H1 (cell line): ENCODE measurements at regions not wholly inside any gene's neighbourhood (a gene's known extent, or its start where the extent isn't known, plus 50 kb on each side); places are given as distances from the start of the nearest gene placed in this dataset.

Source experiments
- CTCF ChIA-PET: fragments of 300-600 bp; sonication (Branson Sonifier 250); formaldehyde crosslinking; loops from one replicate; lab custom pipeline; 2021; ENCODE audit not compliant: partially characterized antibody; lab: Charles Lee
- POLR2A ChIA-PET: fragments of 300-600 bp; sonication (Branson Sonifier 250); formaldehyde crosslinking; loops from one replicate; lab custom pipeline; 2021; ENCODE audit warnings: inconsistent platforms; ENCODE audit not compliant: partially characterized antibody; lab: Charles Lee
- DNase-seq, 2 experiments: peaks; one replicate each; pipeline versions ENCODE4 v3.0.0 to v3.0.0-alpha.2; 2010 to 2022; ENCODE audit warnings: low spot score in 2 of 2, low read depth in 1 of 2, mixed read lengths in 1 of 2
- FAIRE-seq: peaks from 2 replicates; lab custom pipeline; 2011; peaks lifted over from hg19 to GRCh38; lab: Jason Lieb, UNC
- H2AFZ ChIP-seq: 2 replicates; pipeline ENCODE4 v1.8.1; 2012; ENCODE audit warnings: low read length, inconsistent platforms
- H2AK5ac ChIP-seq: 2 replicates; pipeline ENCODE4 v1.6.1; 2013; ENCODE audit warnings: low read depth, low read length
- H2BK120ac ChIP-seq: replicated peaks from 2 replicates; pipeline ENCODE3; 2013; ENCODE audit warnings: low read depth, low read length, inconsistent platforms
- H2BK12ac ChIP-seq: 2 replicates; pipeline ENCODE4 v1.6.1; 2013; ENCODE audit warnings: low read depth, low read length
- H2BK15ac ChIP-seq: 2 replicates; pipeline ENCODE4 v1.6.1; 2013; ENCODE audit warnings: low read length
- H2BK20ac ChIP-seq: 2 replicates; pipeline ENCODE4 v1.6.1; 2013; ENCODE audit warnings: low read length
- H2BK5ac ChIP-seq: 2 replicates; pipeline ENCODE4 v1.6.1; 2013; ENCODE audit warnings: low read depth, low read length
- H3K14ac ChIP-seq: 2 replicates; pipeline ENCODE4 v1.6.1; 2013; ENCODE audit warnings: inconsistent platforms; ENCODE audit not compliant: insufficient read length
- H3K18ac ChIP-seq: 2 replicates; pipeline ENCODE4 v1.6.1; 2013; ENCODE audit warnings: low read length; ENCODE audit errors: extremely low read depth
- H3K23ac ChIP-seq: 2 replicates; pipeline ENCODE4 v1.6.1; 2013; ENCODE audit warnings: inconsistent platforms; ENCODE audit not compliant: insufficient read length
- H3K23me2 ChIP-seq: 2 replicates; pipeline ENCODE4 v1.6.1; 2013; ENCODE audit warnings: low read depth, low read length
- H3K27ac ChIP-seq: 2 replicates; pipeline ENCODE4 v1.6.1; 2011; ENCODE audit warnings: low read depth, low read length, inconsistent platforms
- H3K27me3 ChIP-seq, 4 experiments: replicated peaks in 1 of 4; 1 replicate in 1 of 4; 2 replicates in 3 of 4; pipeline versions ENCODE4 v1.6.1 to v1.8.1; 2011 to 2013; ENCODE audit warnings: low read length in 3 of 4, mild to moderate bottlenecking in 3 of 4, inconsistent platforms in 2 of 4, mixed read lengths in 2 of 4, moderate library complexity in 1 of 4; ENCODE audit not compliant: control insufficient read depth in 3 of 4, insufficient read depth in 3 of 4; ENCODE audit errors: extremely low read depth in 1 of 4
- H3K36me3 ChIP-seq, 4 experiments: 2 replicates each; pipeline versions ENCODE4 v1.6.1 to v1.8.1; 2011 to 2013; ENCODE audit warnings: mild to moderate bottlenecking in 4 of 4, low read length in 3 of 4, moderate library complexity in 2 of 4, control low read depth in 1 of 4, inconsistent platforms in 1 of 4; ENCODE audit not compliant: insufficient read depth in 4 of 4, control insufficient read depth in 2 of 4
- H3K4ac ChIP-seq: replicated peaks from 2 replicates; pipeline ENCODE3; 2013; ENCODE audit warnings: low read length, low read depth, mixed read lengths, inconsistent platforms; ENCODE audit not compliant: insufficient read length
- H3K4me1 ChIP-seq, 4 experiments: replicated peaks in 1 of 4; 1 replicate in 1 of 4; 2 replicates in 3 of 4; pipeline versions ENCODE4 v1.6.1 to v1.8.1; 2011 to 2013; ENCODE audit warnings: low read length in 3 of 4, inconsistent platforms in 2 of 4, mixed read lengths in 1 of 4; ENCODE audit not compliant: insufficient read depth in 4 of 4, control insufficient read depth in 3 of 4
- H3K4me2 ChIP-seq, 2 experiments: 2 replicates each; pipeline versions ENCODE4 v1.6.1 to v1.8.1; 2011 to 2013; ENCODE audit warnings: low read depth in 2 of 2, low read length in 2 of 2, control low read depth in 1 of 2, inconsistent platforms in 1 of 2, mild to moderate bottlenecking in 1 of 2; ENCODE audit not compliant: insufficient read depth in 1 of 2
- H3K4me3 ChIP-seq, 4 experiments: fragments of 200-600, 300-600 bp in 1 of 4; sonication (generic), shearing (Covaris generic), sonication (Bioruptor Twin) in 1 of 4; 2 replicates each; pipeline versions ENCODE4 v1.5.1 to v1.8.1; 2011 to 2016; ENCODE audit warnings: low read length in 4 of 4, low read depth in 3 of 4, control low read depth in 2 of 4, inconsistent platforms in 2 of 4, mild to moderate bottlenecking in 2 of 4, mixed read lengths in 1 of 4, moderate library complexity in 1 of 4; ENCODE audit not compliant: insufficient read depth in 2 of 4; ENCODE audit errors: extremely low read depth in 1 of 4
- H3K56ac ChIP-seq: replicated peaks from 2 replicates; pipeline ENCODE3; 2013; ENCODE audit warnings: low read depth, mild to moderate bottlenecking, mixed read lengths, low read length, inconsistent platforms; ENCODE audit not compliant: insufficient read length
- H3K79me1 ChIP-seq: 2 replicates; pipeline ENCODE4 v1.6.1; 2013; ENCODE audit warnings: low read depth, low read length, control low read depth
- H3K79me2 ChIP-seq, 2 experiments: 2 replicates each; pipeline versions ENCODE4 v1.6.1 to v1.8.1; 2012 to 2013; ENCODE audit warnings: low read length in 2 of 2, mild to moderate bottlenecking in 2 of 2, inconsistent platforms in 1 of 2; ENCODE audit not compliant: insufficient read depth in 2 of 2, control insufficient read depth in 1 of 2
- H3K9ac ChIP-seq, 4 experiments: replicated peaks in 1 of 4; 1 replicate in 1 of 4; 2 replicates in 3 of 4; pipeline versions ENCODE4 v1.6.1 to v1.8.1; 2011 to 2013; ENCODE audit warnings: low read depth in 3 of 4, low read length in 3 of 4, control low read depth in 2 of 4, mild to moderate bottlenecking in 2 of 4, moderate library complexity in 2 of 4, inconsistent platforms in 1 of 4; ENCODE audit errors: extremely low read depth in 1 of 4
- H3K9me3 ChIP-seq, 2 experiments: 2 replicates each; pipeline versions ENCODE4 v1.6.1 to v1.8.1; 2012 to 2013; ENCODE audit warnings: mild to moderate bottlenecking in 2 of 2, moderate library complexity in 2 of 2, control low read depth in 1 of 2, inconsistent platforms in 1 of 2, low read depth in 1 of 2, low read length in 1 of 2, mixed read lengths in 1 of 2; ENCODE audit not compliant: insufficient read depth in 2 of 2
- H4K20me1 ChIP-seq, 2 experiments: replicated peaks in 1 of 2; 2 replicates each; pipeline versions ENCODE3 to v1.8.1; 2011 to 2013; ENCODE audit warnings: inconsistent platforms in 2 of 2, low read length in 2 of 2, mild to moderate bottlenecking in 1 of 2; ENCODE audit not compliant: insufficient read depth in 2 of 2, control insufficient read depth in 1 of 2
- H4K5ac ChIP-seq: 2 replicates; pipeline ENCODE4 v1.6.1; 2013; ENCODE audit warnings: low read length, low read depth, mixed read lengths, inconsistent platforms; ENCODE audit not compliant: insufficient read length
- H4K8ac ChIP-seq: 2 replicates; pipeline ENCODE4 v1.8.0; 2013; ENCODE audit warnings: mild to moderate bottlenecking, moderate library complexity, low read length, inconsistent platforms; ENCODE audit not compliant: insufficient read depth; ENCODE audit errors: extremely low read depth
- H4K91ac ChIP-seq: replicated peaks from 2 replicates; pipeline ENCODE3; 2013; ENCODE audit warnings: low read length, mixed read lengths, inconsistent platforms; ENCODE audit not compliant: insufficient read length
- CTCF ChIP-seq, 3 experiments: IDR thresholded peaks; 1 replicate in 2 of 3; 2 replicates in 1 of 3; pipeline versions ENCODE4 v1.5.1 to v1.6.1; 2011; ENCODE audit warnings: low read length in 3 of 3, mild to moderate bottlenecking in 3 of 3, inconsistent platforms in 2 of 3, low read depth in 1 of 3, moderate library complexity in 1 of 3; ENCODE audit not compliant: insufficient read depth in 1 of 3; ENCODE audit errors: control extremely low read depth in 1 of 3
- RAD21 ChIP-seq, 2 experiments: IDR thresholded peaks in 1 of 2; conservative IDR thresholded peaks in 1 of 2; 2 replicates each; pipeline ENCODE4 v1.6.1; 2011; ENCODE audit warnings: low read depth in 2 of 2, low read length in 2 of 2, improper control_type of control experiment in 1 of 2, inconsistent platforms in 1 of 2, mild to moderate bottlenecking in 1 of 2, moderate library complexity in 1 of 2
- WGBS, 2 experiments: shearing (Covaris generic) in 1 of 2; methylation state at CpG; one replicate each; pipeline versions ENCODE4 v1.1.6 to v1.1.7; 2013 to 2015; ENCODE audit warnings: low lambda C conversion rate in 2 of 2, mixed read lengths in 2 of 2, inconsistent platforms in 1 of 2, low coverage in 1 of 2, missing lambda C conversion rate in 1 of 2; ENCODE audit not compliant: insufficient replicate concordance in 2 of 2, insufficient coverage in 1 of 2, insufficient read length in 1 of 2; ENCODE audit errors: extremely low coverage in 1 of 2, missing lambda C conversion rate in 1 of 2; 5-methylcytosine and 5-hydroxymethylcytosine counted together

- 0 out of 7 replicates have a peak, but pooled peaks cover 0 to 4% (median 0%) of the 10 kb centered on the region in 4 experiments for H3K4me1 ChIP-seq
- no peak overlapping the region for H3K18ac ChIP-seq
- ChIA-PET POLR2A (no interaction called here), CTCF (interaction anchor here (0.7 kb wide), 1 partner anchor 10 kb away, joined by 3 read pairs; no protein-coding TSS in a partner anchor)
- H3K4ac ChIP-seq: no peak overlapping the region
- 67% methylated on average over 7 of the region's 7 CpGs; no CpG with 5 or more reads in 1 of the 2 experiments for WGBS, 2 experiments
- peak overlapping the region; percentile 11; the same call in 1 of the 2 replicates for H2BK20ac ChIP-seq
- no peak overlapping the region for H3K27ac ChIP-seq
- H3K9ac ChIP-seq: no peak overlapping the region
- FAIRE-seq (no peak), DNase-seq (no peak)
- no peaks in the 10 kb centered on the region for H3K79me2 ChIP-seq
- no peak overlapping the region for H3K56ac ChIP-seq
- no peaks in the 10 kb centered on the region for H3K23me2 ChIP-seq
- H3K9me3 ChIP-seq: no peaks in the 10 kb centered on the region
- TF ChIP-seq CTCF (IDR thresholded peaks at IDR 0.05; ENCODE audit: control extremely low read depth in 1 of 3, insufficient read depth in 1 of 3, low read depth in 1 of 3, low read length in 3 of 3) (no peak), RAD21 (IDR thresholded peaks at IDR 0.05 in 1 of 2, conservative IDR thresholded peaks at IDR 0.05 in 1 of 2; ENCODE audit: low read depth in 2 of 2, low read length in 2 of 2) (peak; percentile 12 to 23; a peak in 1 of 4 replicates)
- no peak overlapping the region for H2BK15ac ChIP-seq
- peak overlapping the region; percentile 47 for H2AFZ ChIP-seq
- H4K20me1 ChIP-seq: no peaks in the 10 kb centered on the region
- H2AK5ac ChIP-seq: no peak overlapping the region
- H3K4me2 ChIP-seq: no peak overlapping the region
- no peak overlapping the region for H3K14ac ChIP-seq
- H3K4me3 ChIP-seq: no peak overlapping the region
- H2BK120ac ChIP-seq: no peak overlapping the region
- no peaks in the 10 kb centered on the region for H3K27me3 ChIP-seq
- H3K23ac ChIP-seq: no peak overlapping the region
- no peak overlapping the region for H4K91ac ChIP-seq
- no peak overlapping the region for H4K8ac ChIP-seq
- H2BK12ac ChIP-seq: peak overlapping the region; percentile 69; the same call in 1 of the 2 replicates
- no peak overlapping the region for H4K5ac ChIP-seq
- no peaks in the 10 kb centered on the region for H3K36me3 ChIP-seq
- H2BK5ac ChIP-seq: 0 out of 2 replicates have a peak overlapping the region, but pooled peaks have one; percentile 10
- H3K79me1 ChIP-seq: no peaks in the 10 kb centered on the region
Observed at GRCh38 chr7:45484094-45484493, 90.1 kb upstream of the ADCY1 start.
